Erythroblast (primary cell): ENCODE measurements at regions not wholly inside any gene's neighbourhood (a gene's known extent, or its start where the extent isn't known, plus 50 kb on each side); places are given as distances from the start of the nearest gene placed in this dataset.

Experiments used
- DNase-seq, 2 experiments: peaks; one replicate each; lab custom pipeline; 2025; lab: John Stamatoyannopoulos, UW
- GATA1 ChIP-seq: IDR thresholded peaks from 2 replicates; pipeline ENCODE4 v1.6.1; 2011; ENCODE audit warnings: low read depth, mild to moderate bottlenecking, control low read depth, low read length, moderate library complexity
- POLR2A ChIP-seq: IDR thresholded peaks from 2 replicates; pipeline ENCODE4 v1.6.1; 2011; ENCODE audit warnings: mild to moderate bottlenecking, low read length

- no peak for DNase-seq
- TF ChIP-seq POLR2A = no peak
- no peak for TF ChIP-seq GATA1
These were observed 64.6 kb upstream of the TEX51 start for GRCh38 chr2:126834006-126834659.

DNA sequence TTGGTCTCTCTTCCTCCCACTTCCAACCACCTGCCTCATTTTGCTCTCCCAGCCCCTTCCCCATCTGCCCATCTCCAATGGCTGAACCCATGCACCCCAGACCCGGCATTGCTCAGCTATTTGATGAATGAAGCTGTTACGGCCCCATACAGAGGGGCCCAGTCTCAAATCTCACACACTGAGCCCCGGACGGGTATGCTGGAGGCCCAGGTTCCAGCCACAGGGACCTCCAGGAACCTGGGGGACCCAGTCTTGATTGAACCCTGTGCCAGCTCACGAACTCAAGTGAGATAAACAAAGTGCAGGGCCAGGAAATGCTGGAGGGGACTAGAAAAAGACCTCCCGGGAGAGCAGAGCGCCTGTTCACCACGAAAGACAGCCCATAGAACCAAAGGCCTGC lies 63.4 kb upstream of the TEX51 start:
- no peak for DNase-seq
- TF ChIP-seq GATA1 (no peak), POLR2A (no peak)

DNA sequence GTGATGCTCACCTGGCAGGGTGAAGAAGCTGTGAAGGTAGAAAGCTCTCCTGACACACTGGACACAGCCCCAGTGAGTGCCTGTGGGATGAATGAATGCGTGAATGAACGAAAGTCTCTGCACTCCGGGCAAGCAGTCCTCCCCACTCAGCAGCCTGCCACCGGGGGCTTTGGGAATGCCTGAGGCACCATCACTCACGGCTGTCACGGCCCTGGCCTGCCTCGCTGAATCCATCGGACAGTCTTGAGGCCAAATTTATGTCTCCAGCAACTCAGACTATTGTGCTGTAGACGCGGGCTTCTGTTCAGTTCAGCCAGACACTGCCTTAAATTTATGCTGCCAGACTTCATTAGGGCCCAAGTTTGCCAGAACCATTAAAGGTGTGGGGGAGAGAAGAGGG lies 62.9 kb upstream of the TEX51 start:
- TF ChIP-seq POLR2A = no peak
- no peak for TF ChIP-seq GATA1
- DNase-seq = no peak

GRCh38 chr2:126836761-126837679 lies 61.7 kb upstream of the TEX51 start:
- no peak for TF ChIP-seq GATA1
- DNase-seq = no peak

DNA sequence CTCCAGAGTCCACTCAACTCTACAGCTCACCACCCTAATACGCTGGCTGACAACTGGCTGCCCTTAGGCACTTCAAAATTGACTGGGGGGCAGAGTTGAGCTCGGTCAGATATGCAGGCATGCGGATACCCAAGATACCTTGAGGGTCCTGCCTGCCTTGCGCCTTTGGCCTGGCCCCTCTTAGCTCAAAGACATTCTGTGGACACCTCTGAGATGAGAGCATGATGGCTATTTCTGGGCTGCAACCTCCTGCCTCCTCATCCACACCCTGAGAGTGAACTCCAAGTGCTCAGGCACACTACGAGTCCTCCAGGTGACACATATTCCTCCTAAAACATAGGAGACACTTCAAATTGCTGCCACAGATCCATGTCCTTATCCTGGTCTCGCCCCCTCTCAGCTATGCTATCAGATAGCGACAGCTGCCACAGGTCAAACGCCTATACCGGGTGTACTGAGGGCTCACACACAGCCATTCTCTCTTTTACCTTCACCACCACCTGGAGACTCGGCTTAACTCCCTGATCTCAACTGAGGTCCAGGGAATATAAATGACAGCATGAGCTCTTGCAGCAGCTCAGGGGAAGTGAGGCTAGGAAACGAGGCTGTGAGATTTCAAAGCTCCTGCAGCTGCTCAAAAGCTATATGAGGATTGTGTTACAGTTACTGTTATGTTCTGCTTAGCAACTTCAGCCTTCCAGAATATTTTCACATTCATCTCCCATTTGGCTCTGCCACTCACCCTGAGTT lies 60.5 kb upstream of the TEX51 start:
- TF ChIP-seq GATA1 = no peak
- no peak for TF ChIP-seq POLR2A

GRCh38 chr2:126838716-126838985 lies 60.0 kb upstream of the TEX51 start:
- DNase-seq = no peak
- no peak for TF ChIP-seq GATA1
- TF ChIP-seq POLR2A = no peak

More for the DNA sequence above, 60.5 kb upstream of the TEX51 start:
- DNase-seq = no peak

DNA sequence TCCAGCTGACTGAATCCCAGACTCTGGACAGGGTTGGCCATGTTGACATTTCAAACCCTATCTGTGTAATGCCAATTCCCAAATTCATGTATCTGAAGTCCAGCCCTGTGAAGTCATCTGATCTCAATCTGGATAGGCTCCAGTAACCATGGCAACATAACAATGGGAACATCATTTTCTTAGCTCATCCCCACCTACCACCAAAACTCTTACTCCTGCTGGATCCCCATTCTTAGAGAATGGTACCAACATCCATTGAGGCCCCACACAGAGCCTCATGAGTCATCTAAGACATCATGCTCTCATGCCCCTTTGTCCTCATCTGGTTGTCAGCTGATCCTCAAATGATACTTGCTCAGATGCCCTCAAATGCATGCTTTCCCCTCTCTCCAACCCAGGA lies 58.9 kb upstream of the TEX51 start:
- TF ChIP-seq GATA1 (no peak), POLR2A (no peak)
- DNase-seq = no peak

- TF ChIP-seq GATA1 = no peak
- no peak for TF ChIP-seq POLR2A
- DNase-seq = no peak
These were observed 55.6 kb upstream of the TEX51 start for GRCh38 chr2:126843081-126843480.

GRCh38 chr2:126846241-126846640 lies 52.4 kb upstream of the TEX51 start:
- TF ChIP-seq POLR2A (no peak), GATA1 (no peak)
- no peak for DNase-seq
